GM12872 (cell line): ENCODE measurements at regions not wholly inside any gene's neighbourhood (a gene's known extent, or its start where the extent isn't known, plus 50 kb on each side); places are given as distances from the start of the nearest gene placed in this dataset.

Source experiments
- CTCF ChIP-seq: IDR thresholded peaks from 3 replicates; pipeline ENCODE4 v1.5.1; 2011; ENCODE audit warnings: low read depth, mild to moderate bottlenecking, low read length, moderate library complexity; ENCODE audit not compliant: insufficient read depth

GRCh38 chr4:181645489-181645888 is 597.7 kb upstream of the TENM3 start:
- no peak for TF ChIP-seq CTCF

DNA sequence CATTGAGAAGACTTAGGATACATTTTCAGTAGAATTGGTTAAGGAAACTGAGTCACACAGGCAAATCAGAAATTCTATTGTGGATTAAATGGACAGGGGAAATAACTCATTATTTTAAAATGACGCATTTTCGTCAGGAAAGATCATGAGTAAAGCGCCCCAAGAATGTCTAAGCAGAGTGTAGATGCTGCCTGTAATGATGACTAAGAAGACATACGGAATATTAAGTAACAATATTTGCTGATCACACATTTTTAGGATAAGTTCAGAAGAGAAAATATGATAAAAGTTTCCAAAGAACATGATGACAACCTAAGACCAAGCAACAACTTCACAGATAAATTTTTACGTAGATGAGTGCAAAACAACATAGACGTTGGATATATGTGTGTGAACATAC is 596.3 kb upstream of the TENM3 start:
- TF ChIP-seq CTCF, result no peak

- no peak for TF ChIP-seq CTCF
Measured at GRCh38 chr4:181647396-181648147, 595.6 kb upstream of the TENM3 start.

- no peak for TF ChIP-seq CTCF
Measured at GRCh38 chr4:181650033-181650825, 593.0 kb upstream of the TENM3 start.

DNA sequence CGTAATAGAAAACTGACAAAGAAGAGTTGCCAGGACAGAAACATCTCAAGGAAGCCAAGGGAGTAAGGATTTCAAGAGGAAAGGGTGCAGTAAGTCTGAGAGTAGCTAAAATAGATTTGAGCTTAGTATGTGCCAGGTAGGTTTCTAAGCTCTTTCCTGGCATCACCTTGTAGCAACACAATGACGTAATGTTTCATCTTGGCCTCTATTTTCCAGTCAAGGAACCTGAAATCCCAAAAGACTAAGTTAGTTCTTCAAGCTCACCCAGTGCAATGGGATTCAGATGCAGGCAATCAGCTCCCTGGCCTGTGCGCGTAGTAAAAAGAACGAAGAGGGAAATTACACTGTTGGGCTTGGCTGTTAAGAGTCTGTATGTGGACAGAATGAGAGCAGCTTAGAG is 586.5 kb upstream of the TENM3 start:
- TF ChIP-seq CTCF, result no peak

GRCh38 chr4:181659202-181659601 is 584.0 kb upstream of the TENM3 start:
- TF ChIP-seq CTCF, result no peak

GRCh38 chr4:181659876-181660275 is 583.3 kb upstream of the TENM3 start:
- no peak for TF ChIP-seq CTCF
